ENCODE measurements at regions not wholly inside any gene's neighbourhood (a gene's known extent, or its start where the extent isn't known, plus 50 kb on each side); places are given as distances from the start of the nearest gene placed in this dataset.
"Not testable (repeated sequence)": the region's sequence is repeated elsewhere in the genome, so short reads cannot be mapped to it uniquely, and the experiment has no call there.

DNA sequence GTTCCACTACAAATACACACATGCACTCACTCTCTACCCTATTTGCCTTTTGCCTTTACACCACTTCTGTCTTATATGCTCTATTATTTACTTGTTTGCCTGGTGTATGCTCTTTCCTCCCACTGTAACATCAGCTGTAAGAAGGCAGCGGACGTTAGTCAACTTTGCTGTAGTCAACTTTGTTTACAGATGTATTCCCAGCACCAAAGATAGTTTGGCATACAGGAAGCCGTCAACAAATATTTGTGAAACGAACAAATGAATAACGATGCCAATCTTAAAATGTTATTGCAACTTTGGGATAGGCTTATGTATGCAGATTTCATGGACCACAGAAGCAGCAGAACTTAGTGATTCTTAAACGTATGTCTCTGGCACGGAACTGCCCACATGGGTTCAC is 138.3 kb upstream of the GALNT2 start:
- DNase-seq (ENCODE audit: low read depth): peak; percentile 54
- H3K4me3 ChIP-seq (ENCODE audit: low read depth, low read length): no peak overlapping the region
- TF ChIP-seq, protein P1, sequence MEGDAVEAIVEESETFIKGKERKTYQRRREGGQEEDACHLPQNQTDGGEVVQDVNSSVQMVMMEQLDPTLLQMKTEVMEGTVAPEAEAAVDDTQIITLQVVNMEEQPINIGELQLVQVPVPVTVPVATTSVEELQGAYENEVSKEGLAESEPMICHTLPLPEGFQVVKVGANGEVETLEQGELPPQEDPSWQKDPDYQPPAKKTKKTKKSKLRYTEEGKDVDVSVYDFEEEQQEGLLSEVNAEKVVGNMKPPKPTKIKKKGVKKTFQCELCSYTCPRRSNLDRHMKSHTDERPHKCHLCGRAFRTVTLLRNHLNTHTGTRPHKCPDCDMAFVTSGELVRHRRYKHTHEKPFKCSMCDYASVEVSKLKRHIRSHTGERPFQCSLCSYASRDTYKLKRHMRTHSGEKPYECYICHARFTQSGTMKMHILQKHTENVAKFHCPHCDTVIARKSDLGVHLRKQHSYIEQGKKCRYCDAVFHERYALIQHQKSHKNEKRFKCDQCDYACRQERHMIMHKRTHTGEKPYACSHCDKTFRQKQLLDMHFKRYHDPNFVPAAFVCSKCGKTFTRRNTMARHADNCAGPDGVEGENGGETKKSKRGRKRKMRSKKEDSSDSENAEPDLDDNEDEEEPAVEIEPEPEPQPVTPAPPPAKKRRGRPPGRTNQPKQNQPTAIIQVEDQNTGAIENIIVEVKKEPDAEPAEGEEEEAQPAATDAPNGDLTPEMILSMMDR (IDR thresholded peaks at IDR 0.05; ENCODE audit: control insufficient read depth, extremely low read depth, insufficient read depth): no peak

DNA sequence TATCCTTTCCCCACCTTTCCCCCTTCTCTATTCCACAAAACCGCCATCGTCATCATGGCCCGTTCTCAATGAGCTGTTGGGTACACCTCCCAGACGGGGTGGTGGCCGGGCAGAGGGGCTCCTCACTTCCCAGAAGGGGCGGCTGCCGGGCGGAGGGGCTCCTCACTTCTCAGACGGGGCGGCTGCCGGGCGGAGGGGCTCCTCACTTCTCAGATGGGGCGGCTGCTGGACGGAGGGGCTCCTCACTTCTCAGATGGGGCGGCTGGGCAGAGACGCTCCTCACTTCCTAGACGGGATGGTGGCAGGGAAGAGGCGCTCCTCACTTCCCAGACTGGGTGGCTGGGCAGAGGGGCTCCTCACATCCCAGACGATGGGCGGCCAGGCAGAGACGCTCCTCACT is 135.3 kb upstream of the GALNT2 start:
- not testable (repeated sequence) for DNase-seq (ENCODE audit: low read depth); H3K4me3 ChIP-seq (ENCODE audit: low read depth, low read length)

DNA sequence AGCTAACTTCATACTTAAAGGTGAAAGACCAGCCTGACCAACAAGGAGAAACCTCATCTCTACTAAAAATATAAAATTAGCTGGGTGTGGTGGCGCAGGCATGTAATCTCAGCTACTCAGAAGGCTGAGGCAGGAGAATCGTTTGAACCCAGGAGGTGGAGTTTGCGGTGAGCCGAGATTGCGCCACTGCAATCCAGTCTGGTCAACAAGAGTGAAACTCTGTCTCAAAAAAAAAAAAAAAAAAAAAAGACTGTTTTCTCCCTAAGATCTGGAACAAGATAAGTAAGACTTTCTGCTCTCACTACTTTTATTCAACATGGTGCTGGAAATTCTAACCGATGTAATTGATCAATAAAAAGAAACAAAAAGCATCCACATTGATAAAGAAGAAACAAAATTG is 131.9 kb upstream of the GALNT2 start:
- not testable (repeated sequence) for DNase-seq (ENCODE audit: low read depth); H3K4me3 ChIP-seq (ENCODE audit: low read depth, low read length)

DNA sequence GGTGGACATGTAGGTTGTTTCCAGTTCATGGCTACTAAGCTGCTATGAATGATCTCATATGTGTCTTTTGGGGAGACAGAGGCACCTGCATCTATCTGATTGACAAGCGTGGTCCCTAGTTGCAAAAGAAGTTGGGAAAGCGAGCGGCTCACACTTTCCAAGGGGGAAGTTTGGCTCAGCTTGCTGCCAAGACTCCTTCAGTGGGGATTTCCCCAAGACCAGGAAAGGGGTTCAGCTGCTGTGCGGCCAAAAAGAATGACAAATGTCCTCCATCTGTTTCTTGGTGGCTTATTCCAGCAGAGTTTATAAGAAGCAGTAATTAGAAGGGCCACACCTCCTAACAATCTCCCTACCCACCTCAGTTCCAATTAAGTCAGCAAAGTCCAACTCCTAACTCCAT is 128.5 kb upstream of the GALNT2 start:
- TF ChIP-seq, protein P1 (IDR thresholded peaks at IDR 0.05; ENCODE audit: control insufficient read depth, extremely low read depth, insufficient read depth): no peak
- no peak overlapping the region for H3K4me3 ChIP-seq (ENCODE audit: low read depth, low read length)

DNA sequence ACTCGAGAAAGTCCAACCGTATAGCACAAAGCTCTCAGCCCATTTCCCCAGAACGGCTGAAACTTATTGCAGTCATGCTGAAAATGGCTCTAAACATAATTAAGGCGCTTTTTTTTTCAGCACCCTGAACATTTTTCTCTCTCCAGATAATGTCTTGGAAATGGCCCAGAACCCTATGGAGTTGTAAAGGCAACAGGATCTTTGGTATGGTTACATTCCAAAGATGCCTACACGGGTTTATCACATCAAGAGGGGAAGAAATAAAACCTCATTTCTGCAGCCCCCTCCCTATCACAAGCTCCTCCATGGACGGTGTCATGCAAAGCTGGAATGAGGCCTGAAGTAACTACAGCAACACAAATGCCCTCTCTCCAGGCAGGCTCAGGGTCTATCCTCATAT is 126.4 kb upstream of the GALNT2 start:
- TF ChIP-seq, protein P1 (IDR thresholded peaks at IDR 0.05; ENCODE audit: control insufficient read depth, extremely low read depth, insufficient read depth): no peak
- no peak overlapping the region for H3K4me3 ChIP-seq (ENCODE audit: low read depth, low read length)
- no peak for DNase-seq (ENCODE audit: low read depth)

More for the DNA sequence above, 128.5 kb upstream of the GALNT2 start:
- DNase-seq (ENCODE audit: low read depth): no peak

DNA sequence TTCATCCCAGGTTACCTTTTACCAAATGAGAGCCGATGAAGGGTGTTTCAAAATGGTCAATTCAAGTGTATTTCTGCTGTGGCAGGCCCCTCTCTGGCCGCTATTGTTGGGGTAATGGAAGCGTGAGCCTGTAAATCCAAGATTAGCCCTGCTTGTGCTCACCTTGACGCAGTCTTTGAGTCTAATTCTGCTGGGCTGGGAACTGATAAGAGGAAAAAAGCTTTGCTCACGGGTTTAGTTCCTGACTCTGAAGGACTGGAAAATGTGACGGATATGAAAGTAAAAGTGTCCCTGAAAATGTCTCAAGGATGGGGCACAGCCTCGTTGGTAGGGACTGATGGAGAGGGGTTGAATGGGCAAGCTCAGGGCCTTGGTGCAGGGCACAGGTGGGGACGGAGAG is 125.9 kb upstream of the GALNT2 start:
- no peak for DNase-seq (ENCODE audit: low read depth)
- no peak overlapping the region for H3K4me3 ChIP-seq (ENCODE audit: low read depth, low read length)
- TF ChIP-seq, protein P1 (IDR thresholded peaks at IDR 0.05; ENCODE audit: control insufficient read depth, extremely low read depth, insufficient read depth): no peak

DNA sequence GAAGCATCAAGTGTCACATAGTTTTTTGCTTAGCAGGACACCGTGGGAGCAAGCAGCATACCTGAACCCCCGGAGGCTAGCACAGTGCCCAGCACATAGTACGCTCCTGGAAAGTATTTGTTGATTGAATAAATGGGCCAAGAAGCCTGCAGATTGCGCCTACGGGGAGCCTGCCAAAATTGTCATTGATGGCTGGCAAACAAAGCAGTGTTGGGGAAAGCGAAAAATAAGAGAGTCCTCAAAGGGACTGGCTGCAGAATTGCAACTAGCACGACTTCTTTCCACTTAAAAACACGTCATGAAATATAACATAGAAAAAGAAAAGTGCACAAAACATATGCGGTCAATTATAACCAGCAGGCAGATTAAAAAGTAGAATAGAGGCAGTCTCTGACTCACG is 125.2 kb upstream of the GALNT2 start:
- TF ChIP-seq, protein P1 (IDR thresholded peaks at IDR 0.05; ENCODE audit: control insufficient read depth, extremely low read depth, insufficient read depth): no peak
- H3K4me3 ChIP-seq (ENCODE audit: low read depth, low read length): no peak overlapping the region

DNA sequence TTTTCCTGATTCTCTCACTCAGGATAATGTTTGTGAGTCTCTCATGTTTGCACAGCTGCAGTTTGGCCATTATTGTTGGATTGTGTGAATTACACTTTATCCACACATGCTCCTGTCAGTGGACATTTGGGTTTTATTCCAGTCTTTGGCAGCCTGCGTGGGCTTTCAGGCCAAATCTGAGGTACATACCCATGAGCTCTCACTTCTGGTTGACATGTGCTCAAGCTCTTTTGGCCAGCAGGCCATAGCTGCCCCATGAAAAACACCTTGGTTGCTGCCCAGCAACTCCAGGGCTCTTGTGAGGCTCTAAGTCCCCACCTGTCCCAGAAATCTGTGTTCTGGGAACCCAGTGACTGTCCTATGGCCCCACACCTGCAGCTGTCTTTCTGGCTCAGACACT is 124.5 kb upstream of the GALNT2 start:
- DNase-seq (ENCODE audit: low read depth): no peak
- TF ChIP-seq, protein P1 (IDR thresholded peaks at IDR 0.05; ENCODE audit: control insufficient read depth, extremely low read depth, insufficient read depth): no peak
- no peak overlapping the region for H3K4me3 ChIP-seq (ENCODE audit: low read depth, low read length)

More for the DNA sequence above, 125.2 kb upstream of the GALNT2 start:
- no peak for DNase-seq (ENCODE audit: low read depth)
